Mesothelial cell of epicardium (in vitro differentiated cells): ENCODE measurements at regions not wholly inside any gene's neighbourhood (a gene's known extent, or its start where the extent isn't known, plus 50 kb on each side); places are given as distances from the start of the nearest gene placed in this dataset.
"Not testable (repeated sequence)": the region's sequence is repeated elsewhere in the genome, so short reads cannot be mapped to it uniquely, and the experiment has no call there.

Experiments used
- DNase-seq, 2 experiments: peaks; one replicate each; pipeline ENCODE4 v3.0.0; 2021; ENCODE audit warnings: low spot score in 2 of 2; ENCODE audit not compliant: unreplicated experiment in 2 of 2
- H3K27ac Mint-ChIP-seq: 2 replicates; pipeline ENCODE4 v1.8.0; 2021; ENCODE audit warnings: mixed read lengths
- H3K27me3 Mint-ChIP-seq: 2 replicates; pipeline ENCODE4 v1.8.0; 2021; ENCODE audit warnings: low read depth, mixed read lengths
- H3K36me3 Mint-ChIP-seq: 2 replicates; pipeline ENCODE4 v1.8.0; 2021; ENCODE audit warnings: mixed read lengths
- H3K4me1 Mint-ChIP-seq: 2 replicates; pipeline ENCODE4 v1.8.0; 2021; ENCODE audit warnings: mixed read lengths
- H3K4me3 Mint-ChIP-seq: 2 replicates; pipeline ENCODE4 v1.8.0; 2021; ENCODE audit warnings: mild to moderate bottlenecking, moderate library complexity, mixed read lengths
- H3K9me3 Mint-ChIP-seq: 2 replicates; pipeline ENCODE4 v1.8.0; 2021; ENCODE audit warnings: mixed read lengths
- TF ChIP-seq, protein P1 (sequence below): fragments of 200-600 bp; sonication (generic); IDR thresholded peaks from one replicate; pipeline ENCODE4 v1.5.0; 2021; ENCODE audit warnings: antibody characterized with exemption; ENCODE audit not compliant: unreplicated experiment

DNA sequence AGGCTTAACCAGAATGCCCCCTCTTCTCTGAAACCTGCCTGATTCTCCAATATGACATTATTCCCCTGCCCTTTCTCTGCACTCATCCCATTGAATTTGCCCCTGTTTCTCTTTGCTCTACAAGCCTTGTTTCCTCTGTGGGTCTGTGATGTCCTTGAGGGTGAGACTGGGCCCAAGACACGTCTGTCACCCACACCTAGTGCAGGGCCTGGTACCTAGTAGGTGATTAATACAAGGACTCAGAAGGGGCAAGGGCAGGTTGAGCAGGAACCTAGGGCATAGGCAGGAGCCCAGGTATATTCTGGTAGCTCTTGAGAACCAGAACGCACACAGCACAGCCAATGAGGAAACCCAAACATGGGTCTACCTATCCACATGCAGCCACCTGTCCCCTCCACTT is 81.9 kb upstream of the HMGXB4 start:
- TF ChIP-seq, protein P1, sequence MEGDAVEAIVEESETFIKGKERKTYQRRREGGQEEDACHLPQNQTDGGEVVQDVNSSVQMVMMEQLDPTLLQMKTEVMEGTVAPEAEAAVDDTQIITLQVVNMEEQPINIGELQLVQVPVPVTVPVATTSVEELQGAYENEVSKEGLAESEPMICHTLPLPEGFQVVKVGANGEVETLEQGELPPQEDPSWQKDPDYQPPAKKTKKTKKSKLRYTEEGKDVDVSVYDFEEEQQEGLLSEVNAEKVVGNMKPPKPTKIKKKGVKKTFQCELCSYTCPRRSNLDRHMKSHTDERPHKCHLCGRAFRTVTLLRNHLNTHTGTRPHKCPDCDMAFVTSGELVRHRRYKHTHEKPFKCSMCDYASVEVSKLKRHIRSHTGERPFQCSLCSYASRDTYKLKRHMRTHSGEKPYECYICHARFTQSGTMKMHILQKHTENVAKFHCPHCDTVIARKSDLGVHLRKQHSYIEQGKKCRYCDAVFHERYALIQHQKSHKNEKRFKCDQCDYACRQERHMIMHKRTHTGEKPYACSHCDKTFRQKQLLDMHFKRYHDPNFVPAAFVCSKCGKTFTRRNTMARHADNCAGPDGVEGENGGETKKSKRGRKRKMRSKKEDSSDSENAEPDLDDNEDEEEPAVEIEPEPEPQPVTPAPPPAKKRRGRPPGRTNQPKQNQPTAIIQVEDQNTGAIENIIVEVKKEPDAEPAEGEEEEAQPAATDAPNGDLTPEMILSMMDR = no peak
- Mint-ChIP-seq H3K27me3 (peaks cover 85% of the 10 kb centered on the region), H3K36me3 (no peaks in the 10 kb centered on the region), H3K4me3 (no peak overlapping the region), H3K27ac (no peak overlapping the region), H3K4me1 (no peaks in the 10 kb centered on the region), H3K9me3 (peaks cover 5% of the 10 kb centered on the region)
- no peak for DNase-seq

DNA sequence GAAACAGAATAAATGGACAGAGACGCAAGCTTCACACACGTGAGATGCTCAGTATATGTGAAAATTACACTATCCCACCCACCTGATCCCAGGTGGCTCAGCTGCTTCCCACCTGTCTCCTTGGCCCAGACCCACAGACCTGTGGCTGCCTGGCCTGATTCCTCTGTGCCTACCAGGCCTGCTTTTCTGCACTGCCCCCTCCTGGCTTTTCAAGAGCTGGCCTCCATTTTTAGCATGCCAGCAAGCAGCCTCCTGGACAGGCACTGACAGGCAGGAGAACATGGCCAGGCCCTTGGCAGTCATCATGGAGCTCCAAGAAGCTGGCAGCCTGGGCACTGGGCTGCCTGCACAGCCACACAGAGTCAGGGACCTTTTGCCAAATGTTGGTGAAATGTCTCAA is 79.5 kb upstream of the HMGXB4 start:
- H3K4me3 Mint-ChIP-seq = no peak overlapping the region
- no peak for DNase-seq
- H3K27ac Mint-ChIP-seq = no peak overlapping the region

DNA sequence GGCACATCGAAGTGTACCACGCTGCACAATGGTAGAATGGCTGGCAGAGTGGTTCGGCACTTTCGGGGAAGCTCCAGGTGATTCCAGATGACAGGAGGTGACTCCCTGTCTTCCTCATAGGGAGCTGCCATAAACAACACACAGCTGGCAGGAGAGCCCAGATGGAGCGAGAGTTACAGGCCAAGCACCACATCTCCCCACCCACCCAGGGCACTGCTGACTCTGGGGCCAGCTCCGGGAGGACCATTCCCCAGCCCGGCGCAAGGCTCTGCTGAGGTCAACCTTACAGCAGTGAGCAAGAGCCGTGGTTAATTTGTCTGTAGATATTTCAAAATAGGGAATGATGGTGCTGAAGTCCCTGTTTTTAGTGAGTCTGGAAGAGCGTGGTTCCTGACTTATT is 78.8 kb upstream of the HMGXB4 start:
- Mint-ChIP-seq H3K4me3 (no peak overlapping the region), H3K36me3 (no peaks in the 10 kb centered on the region), H3K4me1 (no peaks in the 10 kb centered on the region), H3K9me3 (peaks cover 8% of the 10 kb centered on the region), H3K27ac (no peak overlapping the region), H3K27me3 (peaks cover 64% of the 10 kb centered on the region)
- TF ChIP-seq, protein P1 = no peak
- DNase-seq = no peak

More for the DNA sequence above, 79.5 kb upstream of the HMGXB4 start:
- Mint-ChIP-seq H3K27me3 (peaks cover 70% of the 10 kb centered on the region), H3K4me1 (no peaks in the 10 kb centered on the region), H3K9me3 (peaks cover 5% of the 10 kb centered on the region), H3K36me3 (no peaks in the 10 kb centered on the region)
- TF ChIP-seq, protein P1 = no peak

DNA sequence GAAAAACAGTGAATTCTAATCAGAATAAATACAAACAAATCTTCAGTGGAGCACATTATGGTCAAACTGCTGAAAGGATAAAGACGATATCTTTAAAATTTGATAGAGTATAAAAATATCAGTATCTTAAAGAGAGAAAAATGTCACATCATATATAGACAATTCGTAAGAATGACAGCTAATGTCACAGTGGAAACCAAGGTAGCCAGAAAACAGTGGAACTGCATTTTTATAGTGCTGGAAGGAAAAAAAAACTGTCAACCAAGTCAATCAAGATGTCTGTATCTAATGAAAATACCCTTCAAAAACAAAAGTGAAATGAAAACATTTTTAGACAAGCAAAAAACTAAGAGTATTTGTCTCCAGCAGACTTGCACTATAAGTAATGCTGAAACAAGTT is 73.4 kb upstream of the HMGXB4 start:
- Mint-ChIP-seq H3K27me3 (peaks cover 14% of the 10 kb centered on the region), H3K36me3 (no peaks in the 10 kb centered on the region), H3K27ac (no peak overlapping the region), H3K4me3 (no peak overlapping the region), H3K9me3 (peaks cover 9% of the 10 kb centered on the region), H3K4me1 (no peaks in the 10 kb centered on the region)
- TF ChIP-seq, protein P1 = no peak
- no peak for DNase-seq

DNA sequence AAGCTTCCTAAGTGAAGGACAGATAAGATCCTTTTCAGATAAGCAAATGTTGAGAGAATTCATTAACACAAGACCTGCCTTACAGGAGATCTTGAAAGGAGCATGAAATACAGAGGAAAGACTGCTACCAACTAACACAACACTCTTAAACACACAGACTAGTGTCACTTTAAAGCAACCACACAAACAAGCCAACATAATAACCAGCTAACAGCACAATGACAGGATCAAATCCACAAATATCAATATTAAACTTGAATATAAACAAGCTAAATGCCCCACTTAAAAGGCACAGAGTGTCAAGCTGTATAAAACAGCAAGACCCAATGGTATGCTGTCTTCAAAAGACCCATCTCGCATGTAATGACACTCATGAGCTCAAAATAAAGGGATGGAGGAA is 70.8 kb upstream of the HMGXB4 start:
- Mint-ChIP-seq H3K4me3 (no peak overlapping the region), H3K27ac (no peak overlapping the region)

DNA sequence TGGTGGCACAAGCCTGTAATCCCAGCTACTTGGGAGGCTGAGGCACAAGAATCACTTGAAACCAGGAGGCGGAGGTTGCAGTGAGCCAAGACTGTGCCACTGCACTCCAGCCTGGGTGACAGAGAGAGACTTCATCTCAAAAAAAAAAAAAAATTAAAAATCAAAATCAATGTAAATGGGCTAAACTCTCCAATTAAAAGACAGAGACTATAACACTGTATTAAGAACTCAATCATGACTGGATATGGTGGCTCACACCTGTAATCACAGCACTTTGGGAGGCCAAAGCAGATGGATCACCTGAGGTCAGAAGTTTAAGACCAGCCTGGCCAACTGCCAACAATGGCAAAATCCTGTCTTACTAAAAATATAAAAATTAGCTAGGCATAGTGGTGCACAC is 68.4 kb upstream of the HMGXB4 start:
- H3K4me1 Mint-ChIP-seq, H3K27ac Mint-ChIP-seq, H3K4me3 Mint-ChIP-seq, DNase-seq, H3K36me3 Mint-ChIP-seq: not testable (repeated sequence)
- Mint-ChIP-seq H3K9me3 (peaks cover 16% of the 10 kb centered on the region), H3K27me3 (peaks cover 13% of the 10 kb centered on the region)

More for the DNA sequence above, 70.8 kb upstream of the HMGXB4 start:
- DNase-seq = no peak
- TF ChIP-seq, protein P1 = no peak
- no peaks in the 10 kb centered on the region for H3K27me3 Mint-ChIP-seq
- no peaks in the 10 kb centered on the region for H3K4me1 Mint-ChIP-seq
- H3K9me3 Mint-ChIP-seq = peaks cover 24% of the 10 kb centered on the region
- peaks cover 1% of the 10 kb centered on the region for H3K36me3 Mint-ChIP-seq
